Keratinocyte (primary cell): ENCODE measurements at regions not wholly inside any gene's neighbourhood (a gene's known extent, or its start where the extent isn't known, plus 50 kb on each side); places are given as distances from the start of the nearest gene placed in this dataset.

Experiments
- DNase-seq: peaks from one replicate; pipeline ENCODE4 v3.0.0-alpha.2; 2011; ENCODE audit warnings: low read depth, missing footprints, low spot score
- FAIRE-seq: peaks from 2 replicates; lab custom pipeline; 2011; peaks lifted over from hg19 to GRCh38; lab: Jason Lieb, UNC
- H2AFZ ChIP-seq: 2 replicates; pipeline ENCODE4 v1.6.0; 2012; ENCODE audit warnings: low read length, control low read depth, inconsistent platforms; ENCODE audit not compliant: control insufficient read depth
- H3K27ac ChIP-seq: 2 replicates; pipeline ENCODE4 v1.5.1; 2011; ENCODE audit warnings: low read length; ENCODE audit not compliant: control insufficient read depth, insufficient read depth
- H3K27me3 ChIP-seq: 3 replicates; pipeline ENCODE4 v1.6.0; 2011; ENCODE audit warnings: low read length; ENCODE audit not compliant: control insufficient read depth, insufficient read depth; ENCODE audit errors: extremely low read depth
- H3K36me3 ChIP-seq, 2 experiments: 2 replicates in 1 of 2; 3 replicates in 1 of 2; pipeline ENCODE4 v1.5.1; 2011; ENCODE audit warnings: low read length in 2 of 2, mild to moderate bottlenecking in 1 of 2; ENCODE audit not compliant: control insufficient read depth in 2 of 2, insufficient read depth in 2 of 2; ENCODE audit errors: extremely low read depth in 1 of 2
- H3K4me1 ChIP-seq: 3 replicates; pipeline ENCODE4 v1.5.1; 2011; ENCODE audit warnings: low read length; ENCODE audit not compliant: control insufficient read depth, insufficient read depth; ENCODE audit errors: extremely low read depth
- H3K4me2 ChIP-seq: 3 replicates; pipeline ENCODE4 v1.6.0; 2011; ENCODE audit warnings: low read depth, low read length; ENCODE audit not compliant: control insufficient read depth, insufficient read depth; ENCODE audit errors: extremely low read depth
- H3K4me3 ChIP-seq, 3 experiments: fragments of 200-600 bp in 1 of 3; sonication (generic) in 1 of 3; 2 replicates in 2 of 3; 3 replicates in 1 of 3; pipeline ENCODE4 v1.5.1; 2011 to 2016; ENCODE audit warnings: low read length in 3 of 3, mild to moderate bottlenecking in 3 of 3, control low read depth in 2 of 3, inconsistent platforms in 1 of 3, low read depth in 1 of 3, mixed read lengths in 1 of 3, mixed run types in 1 of 3, moderate library complexity in 1 of 3; ENCODE audit not compliant: control insufficient read depth in 2 of 3, insufficient read depth in 2 of 3; ENCODE audit errors: extremely low read depth in 1 of 3
- H3K79me2 ChIP-seq: 2 replicates; pipeline ENCODE4 v1.6.0; 2012; ENCODE audit warnings: low read length; ENCODE audit not compliant: control insufficient read depth, insufficient read depth
- H3K9ac ChIP-seq: 3 replicates; pipeline ENCODE4 v1.6.0; 2011; ENCODE audit warnings: low read length; ENCODE audit not compliant: control insufficient read depth, insufficient read depth; ENCODE audit errors: extremely low read depth
- H3K9me1 ChIP-seq: 3 replicates; pipeline ENCODE4 v1.6.0; 2011; ENCODE audit warnings: low read length; ENCODE audit not compliant: control insufficient read depth, insufficient read depth; ENCODE audit errors: extremely low read depth
- H3K9me3 ChIP-seq: 2 replicates; pipeline ENCODE4 v1.5.1; 2012; ENCODE audit warnings: low read depth, low read length; ENCODE audit not compliant: control insufficient read depth
- H4K20me1 ChIP-seq: 3 replicates; pipeline ENCODE4 v1.6.0; 2011; ENCODE audit warnings: low read length; ENCODE audit not compliant: control insufficient read depth, insufficient read depth; ENCODE audit errors: extremely low read depth
- EZH2 ChIP-seq: IDR thresholded peaks from one replicate; pipeline ENCODE4 v1.6.1; 2012; ENCODE audit warnings: inconsistent platforms, mild to moderate bottlenecking, low read length, moderate library complexity
- dilution Hi-C: fragments of 300-500 bp; cut with MboI; formaldehyde crosslinking; loops from one replicate; pipeline ENCODE4 v1.7.0; 2020; ENCODE audit warnings: low sequenced_read_pairs; ENCODE audit not compliant: extremely low pct_ligation_motif_present
- TF ChIP-seq, protein P1 (sequence below), 3 experiments: IDR thresholded peaks in 1 of 3; conservative IDR thresholded peaks in 1 of 3; optimal IDR thresholded peaks in 1 of 3; 2 replicates in 2 of 3; 3 replicates in 1 of 3; pipeline versions ENCODE3 to v1.5.1; 2011; ENCODE audit warnings: low read length in 3 of 3, mild to moderate bottlenecking in 3 of 3, moderate library complexity in 2 of 3, control low read depth in 1 of 3, inconsistent platforms in 1 of 3; ENCODE audit not compliant: insufficient read depth in 2 of 3; ENCODE audit errors: extremely low read depth in 1 of 3

DNA sequence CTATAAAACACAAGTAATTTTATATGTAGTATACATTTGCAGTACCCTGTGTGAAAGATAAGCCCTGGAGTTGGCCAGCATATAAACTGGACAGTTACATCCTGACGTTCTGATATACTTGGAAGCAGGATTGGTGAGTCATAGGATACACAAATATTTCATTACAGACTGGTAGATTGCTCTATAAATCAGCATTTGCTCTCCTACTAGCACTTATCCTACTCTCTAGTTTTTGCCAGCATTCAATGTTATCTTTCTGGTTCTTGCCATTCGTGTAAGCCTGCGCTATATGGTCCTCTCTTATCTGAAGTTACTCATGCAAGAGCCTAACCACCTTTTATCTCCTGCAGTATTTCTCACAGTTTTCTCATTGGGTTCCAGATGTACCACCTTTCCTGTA is 680.2 kb upstream of the MMS22L start:
- Histone ChIP-seq H3K4me2 (no peak overlapping the region), H3K79me2 (no peaks in the 10 kb centered on the region), H3K9me3 (no peaks in the 10 kb centered on the region), H3K9me1 (no peaks in the 10 kb centered on the region), H3K4me1 (peaks cover 6% of the 10 kb centered on the region), H3K27me3 (no peaks in the 10 kb centered on the region), H3K36me3 (no peaks in the 10 kb centered on the region), H3K27ac (no peak overlapping the region), H4K20me1 (no peaks in the 10 kb centered on the region), H2AFZ (no peak overlapping the region), H3K9ac (no peak overlapping the region), H3K4me3 (no peak overlapping the region)
- TF ChIP-seq, protein P1, sequence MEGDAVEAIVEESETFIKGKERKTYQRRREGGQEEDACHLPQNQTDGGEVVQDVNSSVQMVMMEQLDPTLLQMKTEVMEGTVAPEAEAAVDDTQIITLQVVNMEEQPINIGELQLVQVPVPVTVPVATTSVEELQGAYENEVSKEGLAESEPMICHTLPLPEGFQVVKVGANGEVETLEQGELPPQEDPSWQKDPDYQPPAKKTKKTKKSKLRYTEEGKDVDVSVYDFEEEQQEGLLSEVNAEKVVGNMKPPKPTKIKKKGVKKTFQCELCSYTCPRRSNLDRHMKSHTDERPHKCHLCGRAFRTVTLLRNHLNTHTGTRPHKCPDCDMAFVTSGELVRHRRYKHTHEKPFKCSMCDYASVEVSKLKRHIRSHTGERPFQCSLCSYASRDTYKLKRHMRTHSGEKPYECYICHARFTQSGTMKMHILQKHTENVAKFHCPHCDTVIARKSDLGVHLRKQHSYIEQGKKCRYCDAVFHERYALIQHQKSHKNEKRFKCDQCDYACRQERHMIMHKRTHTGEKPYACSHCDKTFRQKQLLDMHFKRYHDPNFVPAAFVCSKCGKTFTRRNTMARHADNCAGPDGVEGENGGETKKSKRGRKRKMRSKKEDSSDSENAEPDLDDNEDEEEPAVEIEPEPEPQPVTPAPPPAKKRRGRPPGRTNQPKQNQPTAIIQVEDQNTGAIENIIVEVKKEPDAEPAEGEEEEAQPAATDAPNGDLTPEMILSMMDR (optimal IDR thresholded peaks at IDR 0.05 in 1 of 3, IDR thresholded peaks at IDR 0.05 in 1 of 3, conservative IDR thresholded peaks at IDR 0.05 in 1 of 3; ENCODE audit: extremely low read depth in 1 of 3, insufficient read depth in 2 of 3, low read length in 3 of 3) = no peak
- no peak for TF ChIP-seq EZH2
- DNase-seq (no peak), FAIRE-seq (no peak)
- dilution Hi-C loops = no loop called here

DNA sequence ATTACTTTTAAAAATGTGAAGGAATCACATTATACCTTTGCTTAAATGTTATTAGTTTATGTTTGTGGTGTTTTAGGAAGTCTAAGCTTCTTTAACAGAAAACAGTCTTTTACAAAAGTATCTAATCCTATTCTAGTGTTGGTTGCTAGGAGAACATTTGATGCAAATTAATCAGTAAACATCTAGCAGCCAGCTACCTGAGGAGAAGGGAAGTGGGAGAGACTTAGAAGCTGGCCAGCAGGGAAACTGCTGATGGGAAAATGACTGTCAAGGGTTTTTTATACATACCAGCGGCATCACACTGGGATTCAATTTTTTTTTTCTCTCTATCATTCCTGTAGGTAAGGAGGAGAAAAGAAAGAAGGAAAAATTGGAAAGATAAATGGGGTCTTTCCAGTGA is 686.0 kb upstream of the MMS22L start:
- TF ChIP-seq EZH2 = no peak
- TF ChIP-seq, protein P1 (optimal IDR thresholded peaks at IDR 0.05 in 1 of 3, IDR thresholded peaks at IDR 0.05 in 1 of 3, conservative IDR thresholded peaks at IDR 0.05 in 1 of 3; ENCODE audit: extremely low read depth in 1 of 3, insufficient read depth in 2 of 3, low read length in 3 of 3) = no peak
- dilution Hi-C loops = no loop called here
- Histone ChIP-seq H3K9me1 (no peaks in the 10 kb centered on the region), H3K36me3 (no peaks in the 10 kb centered on the region), H4K20me1 (no peaks in the 10 kb centered on the region), H3K9me3 (no peaks in the 10 kb centered on the region), H3K79me2 (no peaks in the 10 kb centered on the region), H3K27me3 (no peaks in the 10 kb centered on the region), H3K4me3 (no peak overlapping the region), H3K4me1 (no peaks in the 10 kb centered on the region), H2AFZ (no peak overlapping the region), H3K4me2 (no peak overlapping the region), H3K27ac (no peak overlapping the region), H3K9ac (no peak overlapping the region)
- DNase-seq (no peak), FAIRE-seq (no peak)
